ENCODE measurements at regions not wholly inside any gene's neighbourhood (a gene's known extent, or its start where the extent isn't known, plus 50 kb on each side); places are given as distances from the start of the nearest gene placed in this dataset.

GRCh38 chr3:105960381-105960780 is 91.6 kb upstream of the CBLB start:
- no peak for TF ChIP-seq CTCF (conservative IDR thresholded peaks at IDR 0.05; ENCODE audit: low read length)
- no peak for TF ChIP-seq EZH2phosphoT487 (IDR thresholded peaks at IDR 0.05; ENCODE audit: borderline replicate concordance)
